ENCODE measurements at regions not wholly inside any gene's neighbourhood (a gene's known extent, or its start where the extent isn't known, plus 50 kb on each side); places are given as distances from the start of the nearest gene placed in this dataset.

- DNase-seq (ENCODE audit: insufficient read length, low spot score): no peak
- no peak for FAIRE-seq
- TF ChIP-seq POLR2A (IDR thresholded peaks at IDR 0.05; ENCODE audit: low read depth, low read length): no peak
Observed at GRCh38 chr10:89944138-89944537, 242.7 kb downstream of the KIF20B start.

DNA sequence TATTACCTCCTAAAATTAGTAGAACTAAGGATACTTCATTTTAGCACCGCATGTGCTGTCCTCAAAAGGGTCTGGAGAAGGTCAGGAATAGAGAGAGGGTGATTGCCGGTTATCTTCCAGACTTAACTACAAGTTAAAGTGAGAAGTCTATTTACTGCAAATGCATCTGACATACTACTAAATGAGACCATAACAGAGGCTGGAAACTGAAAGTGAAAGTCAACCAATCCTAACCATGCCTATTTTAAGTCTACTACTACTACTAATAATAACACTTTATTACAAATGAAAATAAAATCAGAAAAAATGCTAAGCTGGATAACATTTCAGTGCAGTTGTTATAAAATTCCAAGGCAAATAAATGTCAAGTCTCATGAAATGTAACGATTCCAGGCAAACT, 244.7 kb downstream of the KIF20B start:
- FAIRE-seq: no peak
- TF ChIP-seq POLR2A (IDR thresholded peaks at IDR 0.05; ENCODE audit: low read depth, low read length): no peak

DNA sequence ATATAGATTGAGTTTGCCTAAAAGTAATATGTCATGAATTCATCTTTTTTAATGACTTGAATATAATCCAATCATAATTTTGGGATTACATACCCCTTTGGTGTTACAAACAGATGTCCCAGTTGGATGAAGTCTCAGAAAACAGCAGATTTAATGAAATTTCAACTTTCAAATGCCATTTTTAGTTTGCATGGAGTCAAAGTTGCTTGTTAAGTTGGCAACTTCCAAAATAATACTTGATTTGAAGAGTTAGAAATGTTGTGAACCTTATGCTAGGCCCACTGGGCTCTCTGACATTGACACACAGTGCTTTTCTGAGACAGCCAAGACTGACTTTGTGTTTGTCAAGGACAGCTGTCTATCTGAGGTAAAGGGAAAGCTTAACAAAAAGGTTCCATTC, 248.1 kb downstream of the KIF20B start:
- no peak for FAIRE-seq
- DNase-seq (ENCODE audit: insufficient read length, low spot score): no peak
- no peak for TF ChIP-seq POLR2A (IDR thresholded peaks at IDR 0.05; ENCODE audit: low read depth, low read length)

More for the DNA sequence above, 244.7 kb downstream of the KIF20B start:
- no peak for DNase-seq (ENCODE audit: insufficient read length, low spot score)

- no peak for TF ChIP-seq POLR2A (IDR thresholded peaks at IDR 0.05; ENCODE audit: low read depth, low read length)
- no peak for DNase-seq (ENCODE audit: insufficient read length, low spot score)
- FAIRE-seq: no peak
Observed at GRCh38 chr10:89952325-89952724, 250.9 kb downstream of the KIF20B start.

DNA sequence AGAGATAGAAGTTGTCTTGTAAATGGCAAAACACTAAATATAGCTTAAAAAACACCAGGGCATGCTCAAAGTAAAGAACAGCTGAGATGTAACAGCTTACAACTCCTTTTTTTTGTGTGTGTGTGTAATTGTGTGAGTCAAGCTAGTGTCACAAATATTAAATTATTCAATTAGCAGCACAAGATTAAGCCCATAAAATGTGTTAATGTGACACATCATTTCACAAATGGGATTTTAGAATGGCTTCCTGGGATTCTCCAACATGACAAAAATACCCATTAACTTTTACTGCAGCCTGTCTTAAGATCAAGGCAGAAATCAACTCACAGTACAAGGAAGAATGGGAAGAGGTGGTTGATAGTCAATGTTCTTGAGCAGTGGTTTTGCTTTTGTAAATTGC, 251.4 kb downstream of the KIF20B start:
- DNase-seq (ENCODE audit: insufficient read length, low spot score) (no peak), FAIRE-seq (no peak)
- TF ChIP-seq POLR2A (IDR thresholded peaks at IDR 0.05; ENCODE audit: low read depth, low read length): no peak

GRCh38 chr10:89954061-89954460, 252.7 kb downstream of the KIF20B start:
- no peak for TF ChIP-seq POLR2A (IDR thresholded peaks at IDR 0.05; ENCODE audit: low read depth, low read length)
- DNase-seq (ENCODE audit: insufficient read length, low spot score): no peak
- no peak for FAIRE-seq

GRCh38 chr10:89954787-89955566, 253.6 kb downstream of the KIF20B start:
- TF ChIP-seq POLR2A (IDR thresholded peaks at IDR 0.05; ENCODE audit: low read depth, low read length): no peak
- FAIRE-seq: no peak
- no peak for DNase-seq (ENCODE audit: insufficient read length, low spot score)

DNA sequence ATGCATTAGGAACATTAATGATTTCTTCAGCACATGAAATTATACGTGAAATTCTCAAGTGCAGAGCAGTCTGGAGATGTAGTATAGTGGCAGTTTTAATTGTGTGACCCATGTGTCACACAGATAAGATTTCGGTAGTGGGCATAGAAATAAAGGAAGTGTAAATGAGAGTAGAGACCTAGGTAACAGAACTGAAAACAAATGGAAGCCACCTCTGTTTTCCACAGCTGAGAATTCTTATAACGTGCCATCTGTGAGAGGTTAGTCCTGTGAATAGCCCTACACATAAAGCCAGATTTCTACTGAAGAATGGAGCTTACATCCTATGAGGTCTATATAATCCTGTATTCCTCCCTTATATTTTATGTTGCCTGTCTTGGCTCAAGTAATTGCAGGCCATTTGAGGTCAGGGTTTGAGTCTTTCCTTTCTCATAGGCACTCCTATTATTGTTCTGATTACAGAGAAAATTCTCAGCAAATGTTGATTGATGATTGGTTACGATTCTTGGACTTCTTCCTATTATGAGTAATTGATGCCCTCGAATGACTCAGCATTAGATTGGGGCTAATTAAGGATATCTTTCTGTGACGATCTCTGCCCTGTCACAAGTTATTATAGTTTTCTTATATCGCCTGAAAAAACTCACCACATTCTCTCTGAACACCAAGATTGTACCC, 258.2 kb downstream of the KIF20B start:
- FAIRE-seq (no peak), DNase-seq (ENCODE audit: insufficient read length, low spot score) (no peak)

DNA sequence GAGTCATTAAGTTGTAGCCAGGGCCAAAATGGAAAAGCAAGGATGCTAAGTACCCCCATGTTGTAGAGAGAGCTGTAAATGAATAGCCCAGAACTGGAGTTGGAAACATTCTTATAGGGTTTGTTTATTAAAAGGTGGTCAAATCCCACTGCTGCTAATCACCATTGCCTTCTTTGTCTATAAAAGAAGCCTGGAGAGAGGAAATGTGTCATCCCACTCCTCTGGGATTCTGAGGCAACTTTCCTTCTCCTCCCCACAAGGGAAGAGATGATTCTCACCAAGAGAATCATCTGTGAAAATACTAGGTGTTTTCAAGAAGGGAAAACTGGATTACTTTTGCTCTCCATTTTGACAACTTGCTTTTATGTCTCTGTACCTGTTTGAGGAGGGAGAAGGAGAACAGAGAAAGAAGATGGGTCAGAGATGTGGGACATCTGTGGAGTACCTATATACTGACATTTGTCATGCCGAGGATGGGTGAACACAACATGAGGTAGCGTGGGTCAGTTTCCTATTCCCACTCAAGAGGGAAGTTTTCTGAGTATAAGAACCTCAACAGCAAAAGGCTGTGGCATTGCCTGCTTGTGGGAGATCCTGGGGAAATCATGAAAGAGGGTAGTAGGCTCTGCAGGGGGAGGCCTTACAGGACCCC, 262.2 kb downstream of the KIF20B start:
- FAIRE-seq (no peak), DNase-seq (ENCODE audit: insufficient read length, low spot score) (no peak)
- TF ChIP-seq POLR2A (IDR thresholded peaks at IDR 0.05; ENCODE audit: low read depth, low read length): no peak

More for the DNA sequence above, 258.2 kb downstream of the KIF20B start:
- no peak for TF ChIP-seq POLR2A (IDR thresholded peaks at IDR 0.05; ENCODE audit: low read depth, low read length)

DNA sequence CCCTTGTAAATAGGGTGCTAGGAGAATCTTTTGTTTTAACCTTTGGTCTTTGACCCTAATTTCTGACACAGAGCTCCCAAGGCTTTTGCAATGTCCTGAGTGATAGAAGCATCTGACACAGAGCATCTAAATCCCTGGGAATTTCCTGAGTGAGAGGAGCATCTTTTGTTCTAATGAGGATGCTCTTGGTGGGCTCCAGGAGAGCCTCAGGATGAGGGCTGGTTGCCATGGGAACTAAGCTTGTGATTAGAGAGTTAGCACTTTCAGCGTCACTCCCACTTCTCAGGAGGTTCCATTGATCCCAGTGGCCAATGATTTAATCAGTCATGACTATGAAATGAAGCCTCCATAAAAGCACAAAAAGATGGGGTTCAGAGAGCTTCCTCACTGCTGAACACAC, 264.8 kb downstream of the KIF20B start:
- no peak for FAIRE-seq
- DNase-seq (ENCODE audit: insufficient read length, low spot score): no peak
- TF ChIP-seq POLR2A (IDR thresholded peaks at IDR 0.05; ENCODE audit: low read depth, low read length): no peak

DNA sequence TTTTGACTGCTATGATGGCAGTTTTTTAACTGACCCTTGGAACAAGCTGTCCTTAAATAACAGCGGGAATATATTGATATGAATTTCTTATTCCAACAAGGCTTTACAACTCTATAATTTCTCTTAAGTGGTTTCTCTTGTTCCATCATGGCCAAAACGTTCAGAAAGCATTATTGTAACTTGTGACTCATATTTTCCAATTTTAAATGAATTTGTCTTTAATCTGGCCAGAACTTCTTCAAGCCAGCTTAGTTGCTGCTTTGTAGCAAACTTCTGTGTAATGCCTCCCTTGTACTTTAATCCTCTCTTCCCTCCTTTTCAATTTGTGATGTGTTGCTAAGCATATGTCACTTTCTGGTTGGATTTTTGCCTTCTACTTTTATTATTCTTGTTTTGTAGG, 271.9 kb downstream of the KIF20B start:
- DNase-seq (ENCODE audit: insufficient read length, low spot score): no peak
- no peak for TF ChIP-seq POLR2A (IDR thresholded peaks at IDR 0.05; ENCODE audit: low read depth, low read length)
- FAIRE-seq: no peak

DNA sequence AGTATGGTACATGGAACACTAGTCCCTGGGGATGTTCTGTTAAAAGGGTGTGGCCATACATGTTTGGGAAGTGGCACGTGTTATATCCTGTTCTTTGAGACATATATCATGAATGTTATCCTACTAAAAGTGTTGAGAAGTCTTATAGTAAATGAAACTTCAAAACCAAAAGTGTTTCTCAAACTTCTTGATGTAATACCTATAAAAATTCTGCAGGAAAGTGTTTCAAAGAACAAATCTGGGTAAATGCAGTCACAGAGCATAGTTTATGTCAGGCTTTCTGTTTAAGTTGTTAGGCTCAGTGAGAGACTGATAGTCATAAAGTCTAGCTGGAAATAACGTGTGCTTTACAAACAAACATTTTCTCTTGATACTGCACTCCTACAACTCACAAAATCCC, 273.7 kb downstream of the KIF20B start:
- DNase-seq (ENCODE audit: insufficient read length, low spot score) (no peak), FAIRE-seq (no peak)
- TF ChIP-seq POLR2A (IDR thresholded peaks at IDR 0.05; ENCODE audit: low read depth, low read length): no peak

DNA sequence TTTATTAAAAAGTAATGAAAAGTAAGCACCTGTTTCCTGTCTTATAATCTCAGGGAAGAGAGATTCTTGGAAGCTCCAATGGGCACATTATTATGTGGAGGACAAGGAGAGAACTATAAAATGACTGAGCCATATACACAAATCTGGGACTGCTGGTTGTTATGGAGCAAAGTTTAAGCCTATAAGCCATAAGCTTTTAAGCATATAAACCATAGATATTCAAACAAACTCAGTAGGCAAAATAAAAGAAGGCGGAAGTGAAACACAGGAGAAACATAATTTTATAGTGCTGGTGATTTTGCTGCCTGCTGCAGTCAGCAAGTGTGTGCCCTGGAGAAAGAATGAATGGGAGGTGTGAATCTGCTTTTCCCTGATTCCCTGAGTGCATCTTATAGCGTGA, 274.4 kb downstream of the KIF20B start:
- FAIRE-seq: no peak

DNA sequence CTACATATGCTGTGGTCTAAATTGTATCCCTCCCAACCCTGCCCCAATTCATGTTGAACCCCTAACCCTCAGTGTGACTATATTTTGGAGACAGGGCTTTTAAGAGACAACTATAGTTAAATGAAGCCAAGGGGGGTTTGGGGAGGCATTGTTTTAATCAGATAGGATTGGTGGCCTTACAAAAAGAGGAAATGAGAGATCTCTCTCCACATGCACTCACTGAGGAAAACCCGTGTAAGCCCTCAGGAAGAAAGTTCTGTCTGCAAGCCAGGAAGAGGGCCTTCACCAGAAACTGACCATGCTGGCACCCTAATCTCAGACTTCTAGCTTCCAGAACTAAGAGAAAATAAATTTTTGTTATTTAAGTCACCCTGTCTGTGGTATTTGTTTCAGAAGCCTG, 276.7 kb downstream of the KIF20B start:
- TF ChIP-seq POLR2A (IDR thresholded peaks at IDR 0.05; ENCODE audit: low read depth, low read length): no peak
- FAIRE-seq (no peak), DNase-seq (ENCODE audit: insufficient read length, low spot score) (no peak)

More for the DNA sequence above, 274.4 kb downstream of the KIF20B start:
- no peak for DNase-seq (ENCODE audit: insufficient read length, low spot score)
- no peak for TF ChIP-seq POLR2A (IDR thresholded peaks at IDR 0.05; ENCODE audit: low read depth, low read length)
